Activated CD4-positive, alpha-beta T cell treated with anti-CD3 and anti-CD28 coated beads, Interleukin-2, amount 50 U/mL, for 16 hours (primary cell): ENCODE measurements at regions not wholly inside any gene's neighbourhood (a gene's known extent, or its start where the extent isn't known, plus 50 kb on each side); places are given as distances from the start of the nearest gene placed in this dataset.
"Not testable (repeated sequence)": the region's sequence is repeated elsewhere in the genome, so short reads cannot be mapped to it uniquely, and the experiment has no call there.

ENCODE experiments used
- DNase-seq: peaks from one replicate; pipeline ENCODE4 v3.0.0-alpha.2; 2020

DNA sequence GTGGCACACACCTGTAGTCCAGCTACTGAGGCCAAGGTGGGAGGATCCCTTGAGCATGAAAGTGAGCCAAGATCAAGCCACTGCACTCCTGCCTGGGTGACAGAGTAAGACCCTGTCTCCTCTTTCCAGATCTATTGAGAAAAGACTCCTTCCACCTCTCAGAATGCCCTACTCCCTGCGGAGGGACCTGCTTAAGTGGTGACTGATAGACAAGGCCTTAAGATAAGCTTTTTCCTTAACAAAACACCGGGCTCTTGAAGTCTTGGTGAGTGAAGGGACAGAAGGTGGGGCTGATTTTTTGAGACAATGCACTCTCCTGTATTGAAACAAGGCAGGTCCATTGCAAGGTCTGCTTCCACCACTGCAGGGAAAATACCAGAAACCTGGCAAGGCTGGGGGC is 338.4 kb upstream of the FRG2C start:
- no peak for DNase-seq

DNA sequence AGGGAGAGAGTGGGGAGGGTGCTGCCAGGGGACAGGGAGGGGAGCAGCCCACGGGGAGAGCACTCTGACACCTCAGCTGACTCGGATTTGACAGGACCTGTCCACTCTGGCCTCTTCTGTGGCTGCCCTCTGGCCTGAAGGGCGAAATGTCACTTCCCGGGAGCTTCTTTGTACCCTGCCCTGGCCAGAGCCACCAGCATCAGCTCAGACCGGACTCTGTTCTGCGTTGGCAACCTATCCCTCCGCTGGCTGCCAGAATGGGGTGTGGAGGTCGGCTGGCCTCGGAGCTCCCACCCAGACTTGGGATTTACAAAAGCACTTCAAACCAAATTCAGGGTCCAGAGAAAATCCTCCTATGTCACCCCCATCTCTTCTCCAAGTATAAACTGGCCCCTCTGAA is 336.7 kb upstream of the FRG2C start:
- DNase-seq = no peak

DNA sequence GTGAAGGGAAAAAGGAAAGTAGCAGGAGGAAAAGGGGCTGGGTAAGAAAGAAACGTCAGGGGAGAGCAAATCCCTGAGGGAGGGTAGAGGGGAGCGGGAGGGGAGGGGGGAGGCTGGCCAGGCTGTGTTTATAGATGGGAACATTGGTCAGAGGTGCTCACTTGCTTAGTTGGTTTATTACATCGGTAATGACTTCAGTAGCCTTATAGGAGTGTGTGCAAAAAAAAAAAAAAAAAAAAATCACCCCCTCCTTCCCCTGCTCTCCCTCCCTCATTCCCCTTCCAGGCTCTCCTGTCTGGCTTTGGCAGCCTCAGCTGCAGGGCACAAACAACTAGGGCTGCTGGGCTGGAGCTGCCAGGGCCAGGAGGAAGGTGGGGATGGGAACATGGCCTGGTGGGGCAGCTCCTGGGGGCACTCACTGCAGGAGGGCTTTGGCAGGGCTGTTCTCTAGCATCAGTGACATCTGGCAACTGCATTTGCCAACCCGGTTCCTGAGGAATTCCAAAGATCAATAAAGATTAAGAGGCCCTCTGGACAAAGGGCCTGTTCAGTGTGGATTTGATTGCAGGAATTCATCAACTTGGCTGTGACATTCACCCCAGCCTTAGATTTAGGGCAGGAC is 334.5 kb upstream of the FRG2C start:
- DNase-seq = no peak

DNA sequence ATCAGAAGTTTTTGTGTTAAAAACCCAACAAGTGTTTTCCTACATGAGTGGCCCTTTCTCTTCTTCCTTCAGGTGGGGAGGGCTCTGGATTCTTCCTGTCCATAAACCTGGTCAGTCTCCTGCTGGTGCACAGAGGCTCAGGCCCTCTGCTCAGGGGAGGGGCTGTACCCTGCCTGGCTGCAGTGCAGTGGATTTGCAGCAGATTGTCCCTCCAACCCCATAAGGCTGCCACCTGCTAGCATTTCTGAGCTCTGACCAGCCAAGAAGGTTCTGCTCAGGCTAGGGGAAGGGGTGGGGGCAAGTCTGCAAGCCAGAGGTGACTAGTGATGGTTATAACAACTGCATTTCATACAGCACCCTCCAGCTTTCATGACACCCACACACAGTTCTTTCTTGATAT is 333.7 kb upstream of the FRG2C start:
- not testable (repeated sequence) for DNase-seq

DNA sequence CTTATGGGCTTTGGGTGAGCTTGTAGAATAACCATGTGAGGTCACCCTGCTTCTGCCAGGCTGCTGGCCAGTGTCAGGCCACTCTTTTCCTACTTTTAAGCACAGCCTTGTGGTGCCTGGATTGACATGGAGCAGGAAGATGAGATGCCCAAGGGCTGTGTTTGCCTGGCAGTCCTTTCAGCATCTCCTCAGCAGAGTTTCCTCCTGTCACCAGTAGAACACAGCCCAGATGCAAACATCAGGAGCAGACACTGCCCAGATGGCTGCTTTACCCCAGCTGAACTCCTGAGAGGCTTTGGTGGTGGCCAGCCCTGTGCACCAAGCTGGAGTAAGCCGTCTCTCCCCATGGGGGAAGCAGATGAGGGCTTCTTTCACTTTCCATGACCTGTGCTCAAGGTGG is 332.0 kb upstream of the FRG2C start:
- DNase-seq = not testable (repeated sequence)

DNA sequence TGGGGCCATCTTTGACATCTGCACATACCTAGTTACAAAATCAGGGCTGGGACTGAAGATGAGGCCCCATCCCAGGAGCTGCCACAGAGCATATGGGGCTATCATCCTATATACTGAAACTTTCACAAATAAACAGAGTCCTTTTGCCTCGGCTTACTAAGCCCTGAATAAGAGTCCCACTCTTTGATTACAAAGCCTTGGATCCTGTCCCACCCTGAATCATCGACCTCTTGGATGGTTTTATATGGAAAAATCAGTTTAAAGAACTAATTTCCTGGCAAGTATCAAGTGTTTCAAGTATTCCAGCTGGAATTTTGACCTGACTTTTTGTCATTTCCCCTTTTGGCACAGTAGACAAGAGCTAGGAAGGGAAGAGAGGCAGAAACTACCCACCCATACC is 331.3 kb upstream of the FRG2C start:
- DNase-seq = no peak

DNA sequence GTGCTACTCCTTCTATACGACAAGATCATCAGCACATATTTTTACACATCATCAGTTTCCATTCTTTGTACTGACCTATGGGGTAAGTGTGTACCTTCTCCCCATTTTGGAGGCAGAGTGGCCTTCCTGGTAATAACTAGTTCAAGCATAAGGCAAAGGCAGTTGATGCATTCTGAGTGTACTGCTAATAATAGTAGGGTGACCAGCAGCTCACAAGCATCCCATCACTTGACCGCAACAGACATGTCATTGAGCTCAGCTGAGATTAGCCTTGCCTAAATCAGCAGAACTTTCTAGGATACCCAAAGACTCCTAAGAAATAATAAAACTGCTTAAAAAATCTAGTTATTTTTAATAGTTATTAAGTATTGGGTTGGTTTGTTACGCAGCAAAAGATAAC is 329.8 kb upstream of the FRG2C start:
- DNase-seq = no peak

DNA sequence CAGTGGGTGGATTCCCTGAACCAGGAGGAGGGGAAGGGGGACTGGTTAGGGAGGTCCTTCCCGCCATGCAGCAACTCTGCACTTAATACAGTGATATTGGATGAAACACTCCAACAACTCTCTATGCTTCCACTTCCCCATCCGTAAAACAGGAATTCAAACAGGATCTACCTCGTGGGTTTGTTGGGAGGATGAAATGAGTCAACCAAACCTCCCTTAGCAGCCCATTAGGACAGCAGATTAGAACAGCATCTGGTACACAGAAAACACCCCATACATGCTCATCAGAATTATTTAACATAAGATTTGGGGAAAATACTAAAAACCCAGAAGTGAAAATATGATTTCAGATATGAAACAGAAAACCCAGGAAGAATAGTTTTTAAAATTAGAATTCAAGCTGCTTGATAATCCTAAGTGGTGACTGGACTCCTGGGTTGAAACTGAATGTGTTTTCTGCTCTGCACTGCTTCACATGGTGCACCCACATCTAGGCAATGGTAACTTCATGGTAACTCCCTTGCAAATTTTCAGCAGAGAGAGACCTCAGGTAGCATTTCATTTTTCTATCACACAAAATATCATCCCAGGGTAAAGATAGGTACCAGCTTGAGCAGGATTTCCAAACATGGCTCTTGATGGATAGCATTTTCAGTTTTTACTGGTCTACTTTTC is 326.8 kb upstream of the FRG2C start:
- DNase-seq = no peak

DNA sequence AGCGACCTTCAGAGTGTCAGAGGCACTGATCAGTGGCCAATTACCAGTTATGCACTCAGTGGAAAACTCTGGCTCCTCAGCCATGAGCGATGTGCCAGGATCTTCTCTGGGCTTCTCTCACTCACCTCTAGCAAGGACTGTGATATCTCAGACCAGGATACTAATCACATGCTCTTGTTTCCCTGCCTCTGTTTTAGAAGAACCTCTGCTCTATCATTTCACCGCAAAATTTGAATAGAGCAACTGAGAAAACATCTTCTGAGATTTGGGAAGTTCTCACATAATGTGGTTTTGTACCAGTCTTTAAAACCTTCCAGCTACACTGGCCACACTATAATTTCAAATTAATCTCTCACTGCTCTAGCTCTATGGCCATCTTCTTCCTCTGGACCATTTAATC is 325.8 kb upstream of the FRG2C start:
- DNase-seq = no peak

DNA sequence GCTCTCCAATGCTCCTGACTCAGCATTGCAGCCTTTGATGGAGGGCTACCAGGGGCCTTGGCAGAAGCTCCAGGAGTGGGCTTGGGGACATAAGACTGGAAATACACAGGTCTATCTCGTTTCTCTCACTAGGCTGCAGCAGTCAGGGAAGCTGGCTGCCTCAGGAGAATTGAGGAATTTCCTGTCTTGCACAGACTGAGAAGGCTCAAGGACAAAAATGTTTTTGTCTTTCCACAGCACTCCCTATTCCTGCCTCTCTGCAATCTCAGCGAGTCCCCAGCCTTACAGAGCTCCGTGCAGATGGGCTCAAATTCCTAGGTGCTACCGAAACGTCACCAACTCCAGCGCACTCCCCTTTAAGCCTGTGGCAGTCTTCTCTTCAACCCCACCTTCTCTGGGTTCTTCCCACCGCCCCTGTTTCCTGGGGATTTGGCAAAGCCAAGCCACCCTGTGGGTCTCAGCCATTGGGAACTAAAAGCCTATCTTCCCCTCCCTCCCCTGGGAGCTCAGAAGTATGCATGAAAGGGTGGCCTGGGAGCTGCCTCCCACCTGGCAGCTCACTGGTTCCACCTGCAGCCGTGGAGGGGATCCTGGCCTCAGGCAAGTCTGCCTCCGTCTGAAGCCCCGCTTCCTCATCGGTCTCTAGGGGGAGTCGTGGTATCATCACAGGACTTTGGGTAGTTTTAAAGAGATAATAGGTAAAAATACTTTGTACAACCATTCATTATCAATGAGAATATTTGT is 322.6 kb upstream of the FRG2C start:
- no peak for DNase-seq

DNA sequence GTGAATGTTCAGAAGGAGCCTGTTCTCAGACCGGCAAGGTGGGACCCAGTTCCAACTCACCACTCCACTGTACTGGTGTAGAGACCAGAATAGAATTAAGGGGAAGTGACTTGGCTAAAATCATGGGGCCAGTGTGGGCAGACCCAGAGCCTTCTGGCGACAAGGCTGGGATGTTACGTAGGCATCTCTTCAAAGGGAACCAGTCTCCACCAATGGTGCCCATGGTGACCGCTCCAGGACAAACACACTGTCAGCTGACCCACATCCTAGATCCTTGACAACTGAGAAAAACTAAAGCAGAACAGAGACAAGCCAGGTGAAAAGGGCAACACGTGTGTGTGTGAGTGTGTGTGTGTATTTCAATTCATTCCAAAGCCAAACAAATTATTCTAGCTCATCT is 321.7 kb upstream of the FRG2C start:
- no peak for DNase-seq

DNA sequence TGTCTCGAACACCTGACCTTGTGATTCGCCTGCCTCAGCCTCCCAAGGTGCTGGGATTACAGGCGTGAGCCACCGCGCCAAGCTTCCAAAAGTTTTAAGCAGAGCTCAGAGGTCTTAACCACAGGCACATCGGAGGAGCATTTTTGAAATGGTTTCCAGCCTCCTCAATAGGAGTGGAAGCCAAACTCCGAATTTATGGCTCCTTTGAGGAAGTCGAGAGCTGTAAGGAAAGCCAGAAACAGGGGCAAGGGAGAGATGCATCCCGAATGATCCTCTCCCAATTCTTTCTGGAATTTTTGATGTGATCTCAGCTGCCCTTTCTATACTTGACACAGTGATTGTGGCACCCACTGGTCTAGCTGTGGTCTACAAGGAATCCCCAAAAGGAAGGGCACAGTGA is 313.6 kb upstream of the FRG2C start:
- DNase-seq = not testable (repeated sequence)

DNA sequence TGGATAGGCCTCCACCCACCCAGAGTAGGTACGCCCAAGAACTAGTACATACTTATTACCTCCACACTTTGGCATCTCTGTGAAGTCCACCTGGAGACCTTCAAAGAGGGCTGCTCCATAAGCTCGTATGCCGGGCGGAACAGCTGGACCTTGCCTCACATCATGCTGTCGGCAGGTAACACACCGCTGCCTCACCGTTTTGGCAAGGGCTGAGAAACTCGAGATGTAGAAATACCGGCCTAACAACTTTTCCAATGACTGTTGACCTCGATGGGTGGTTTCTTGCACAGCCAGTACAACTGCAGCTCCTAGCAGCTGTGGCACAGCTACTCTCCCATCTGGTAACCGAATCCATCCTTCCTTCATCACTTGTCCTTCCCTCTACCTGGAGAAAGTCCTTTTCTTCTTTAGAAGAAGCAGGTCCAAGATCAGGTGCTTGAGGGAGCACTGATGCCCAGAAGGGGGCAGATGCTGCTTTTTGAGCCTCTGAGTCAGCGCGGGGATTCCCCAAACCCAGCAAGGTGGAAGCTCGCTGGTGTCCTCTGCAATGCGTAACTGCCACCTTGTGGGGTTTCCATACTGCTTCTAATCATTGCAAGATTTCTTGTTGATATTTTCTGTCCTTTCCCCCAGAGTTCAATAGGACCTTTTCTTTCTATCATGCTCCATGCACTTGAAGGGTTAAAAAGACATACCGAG is 301.9 kb upstream of the FRG2C start:
- peak; percentile 66 for DNase-seq

DNA sequence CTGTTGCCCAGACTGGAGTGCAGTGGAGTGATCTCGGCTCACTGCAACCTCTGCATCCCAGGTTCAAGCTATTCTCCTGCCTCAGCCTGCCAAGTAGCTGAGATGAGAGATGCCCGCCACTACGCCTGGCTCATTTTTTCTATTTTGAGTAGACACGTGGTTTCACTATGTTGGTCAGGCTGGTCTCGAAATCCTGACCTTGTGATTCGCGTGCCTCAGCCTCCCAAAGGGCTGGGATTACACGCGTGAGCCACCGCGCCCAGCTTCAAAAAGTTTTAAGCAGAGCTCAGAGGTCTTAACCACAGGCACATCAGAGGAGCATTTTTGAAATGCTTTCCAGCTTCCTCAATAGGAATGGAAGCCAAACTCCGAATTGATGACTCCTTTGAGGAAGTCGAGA is 291.2 kb upstream of the FRG2C start:
- DNase-seq = not testable (repeated sequence)

DNA sequence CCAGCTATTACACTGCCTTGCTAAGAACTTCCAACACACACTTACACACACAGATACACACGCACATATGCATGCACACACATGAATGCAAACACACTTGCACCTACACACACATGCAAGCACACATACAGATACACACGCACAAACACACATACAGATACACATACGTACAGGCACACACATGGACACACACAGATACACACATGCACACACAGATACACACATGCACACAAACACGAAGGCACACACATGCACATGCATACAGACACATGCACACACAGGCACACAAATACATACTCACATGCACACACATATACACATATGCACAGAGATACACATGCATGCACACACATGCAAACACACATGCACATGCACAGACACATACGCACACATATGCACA is 284.3 kb upstream of the FRG2C start:
- not testable (repeated sequence) for DNase-seq

DNA sequence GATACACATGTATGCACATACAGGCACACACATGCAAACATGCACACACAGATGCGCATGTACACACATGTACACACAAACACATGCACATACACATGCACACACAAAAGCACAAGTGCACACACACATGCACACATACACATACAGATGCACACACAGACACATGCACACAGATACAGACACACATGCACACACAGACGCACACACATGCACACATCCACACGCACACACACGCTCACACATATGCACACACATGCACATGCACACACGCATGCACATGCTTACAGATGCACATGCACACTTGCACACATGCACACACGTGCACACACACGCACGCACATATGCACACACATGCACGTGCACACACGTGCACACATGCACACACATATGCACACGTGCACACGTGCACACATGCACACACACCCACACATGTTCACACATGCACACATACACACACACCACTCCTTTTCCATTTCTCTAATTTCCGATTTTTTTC is 283.8 kb upstream of the FRG2C start:
- no peak for DNase-seq

DNA sequence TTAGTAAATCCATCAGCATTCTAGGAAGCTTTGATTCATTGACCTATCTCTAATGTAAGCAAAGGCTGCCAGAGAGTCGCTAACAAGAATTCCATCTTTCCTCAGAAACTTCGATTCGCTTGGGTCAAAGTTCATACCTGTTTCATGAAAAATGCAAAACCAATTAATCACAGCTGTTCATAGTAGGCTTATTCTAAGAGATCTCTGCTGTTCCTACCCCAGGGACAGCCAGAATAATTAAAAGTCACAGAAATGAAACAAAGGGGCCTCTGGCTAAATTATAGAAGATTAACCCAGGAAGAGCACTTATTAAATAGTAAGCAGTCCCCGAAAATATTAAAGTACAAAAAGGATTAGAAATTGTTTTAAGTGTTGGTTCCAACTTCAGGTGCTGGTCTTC is 280.1 kb upstream of the FRG2C start:
- not testable (repeated sequence) for DNase-seq

DNA sequence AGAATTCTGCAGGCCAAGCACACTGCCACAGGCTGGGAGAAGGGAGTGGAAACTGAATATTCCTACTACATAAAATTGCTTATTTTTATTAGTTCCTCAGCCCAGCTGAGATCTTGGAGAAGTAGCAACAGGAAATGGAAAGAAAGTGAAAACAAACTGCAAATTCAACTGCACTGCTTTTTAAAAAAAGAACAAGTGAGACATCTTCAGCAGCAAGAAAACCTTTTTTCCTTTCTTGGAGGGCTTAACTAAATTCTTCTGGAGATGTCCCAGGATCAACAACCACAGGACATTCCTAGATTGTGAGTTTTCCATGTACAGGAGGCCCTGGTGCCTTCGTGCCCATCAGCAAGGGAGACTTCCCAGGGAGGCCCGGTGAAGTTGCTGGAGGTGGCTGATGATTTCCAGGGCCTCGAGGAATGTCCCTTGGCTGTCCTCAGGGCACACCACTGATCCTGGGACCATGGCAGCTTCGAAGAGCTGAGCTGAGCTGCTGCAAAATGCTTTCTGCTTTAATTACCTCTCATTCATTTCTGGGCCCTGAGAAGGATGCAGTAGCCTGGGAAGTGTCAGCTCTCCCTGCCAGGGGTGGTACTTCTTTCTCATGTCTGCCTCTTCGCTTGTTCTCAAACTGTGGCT is 275.5 kb upstream of the FRG2C start:
- not testable (repeated sequence) for DNase-seq

DNA sequence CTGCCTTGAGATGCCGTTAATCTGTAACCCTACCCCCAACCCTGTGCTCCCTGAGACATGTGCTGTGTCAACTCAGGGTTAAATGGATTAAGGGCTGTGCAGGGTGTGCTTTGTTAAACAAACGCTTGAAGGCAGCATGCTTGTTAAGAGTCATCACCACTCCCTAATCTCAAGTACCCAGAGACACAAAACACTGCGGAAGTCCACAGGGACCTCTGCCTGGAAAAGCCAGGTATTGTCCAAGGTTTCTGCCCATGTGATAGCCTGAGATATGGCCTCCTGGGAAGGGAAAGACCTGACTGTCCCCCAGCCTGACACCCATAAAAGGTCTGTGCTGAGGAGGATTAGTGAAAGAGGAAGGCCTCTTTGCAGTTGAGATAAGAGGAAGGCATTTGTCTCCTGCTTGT is 270.8 kb upstream of the FRG2C start:
- not testable (repeated sequence) for DNase-seq

DNA sequence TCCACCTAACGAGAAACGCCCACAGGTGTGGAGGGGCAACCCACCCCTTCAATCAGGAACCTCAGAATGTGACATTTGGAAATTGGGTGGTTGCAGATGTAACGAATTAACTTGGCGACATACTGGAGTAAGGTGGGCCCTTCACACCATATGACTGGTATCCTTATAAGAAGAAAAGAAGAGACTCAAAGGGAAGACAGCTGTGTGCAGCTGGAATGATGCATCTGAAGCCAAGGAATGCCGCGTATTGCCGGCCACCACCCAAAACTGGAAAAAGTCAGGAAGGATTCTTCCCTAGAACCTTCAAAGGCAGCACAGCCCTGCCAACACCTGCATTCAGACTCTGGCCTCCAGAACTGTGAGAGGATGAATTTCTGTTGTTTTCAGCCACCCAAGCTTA is 270.0 kb upstream of the FRG2C start:
- DNase-seq = not testable (repeated sequence)

DNA sequence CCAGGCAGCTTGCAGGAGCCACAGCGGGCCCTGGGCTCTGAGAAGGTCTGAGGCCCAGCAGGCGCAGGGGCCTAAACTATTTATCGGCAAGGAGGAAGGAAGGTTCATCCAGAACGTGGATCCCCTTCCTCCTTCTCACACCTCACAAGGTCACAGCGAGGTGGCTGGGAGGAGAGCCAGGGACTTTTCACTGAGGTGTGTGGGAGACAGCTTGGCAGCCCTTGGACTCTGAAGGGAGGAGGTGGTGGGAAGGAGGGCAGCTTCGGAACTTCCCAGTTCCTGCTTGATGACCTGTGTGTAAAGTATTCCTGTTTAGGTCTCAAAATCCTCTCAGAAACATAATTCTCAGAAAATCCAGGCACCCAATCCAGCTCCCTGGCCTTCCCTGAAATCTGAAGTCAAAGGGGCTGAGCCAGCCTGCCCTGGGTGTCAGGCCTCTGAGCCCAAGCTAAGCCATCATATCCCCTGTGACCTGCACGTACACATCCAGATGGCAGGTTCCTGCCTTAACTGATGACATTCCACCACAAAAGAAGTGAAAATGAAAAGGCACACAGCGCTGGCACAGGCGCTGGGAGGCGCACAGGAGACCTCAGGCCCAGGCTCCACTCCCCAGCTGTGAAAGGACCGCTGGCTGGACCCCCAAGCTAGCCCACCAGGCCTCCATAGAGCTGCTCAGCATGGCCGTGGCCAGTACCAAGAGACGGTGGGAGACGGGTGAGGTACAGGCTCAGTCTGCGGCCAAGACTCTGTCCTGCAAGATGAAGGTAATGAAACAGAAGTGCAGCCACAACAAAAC is 269.4 kb upstream of the FRG2C start:
- DNase-seq = not testable (repeated sequence)
